IPS DF 6.9 (cell line): ENCODE measurements at regions not wholly inside any gene's neighbourhood (a gene's known extent, or its start where the extent isn't known, plus 50 kb on each side); places are given as distances from the start of the nearest gene placed in this dataset.
"Not testable (repeated sequence)": the region's sequence is repeated elsewhere in the genome, so short reads cannot be mapped to it uniquely, and the experiment has no call there.

ENCODE experiments used
- DNase-seq: peaks from one replicate; pipeline ENCODE4 v3.0.0-alpha.2; 2013; ENCODE audit warnings: low read depth, low spot score
- H3K27ac ChIP-seq: one replicate; pipeline ENCODE4 v1.5.1; 2013; ENCODE audit warnings: low read length, control low read depth
- H3K27me3 ChIP-seq: 2 replicates; pipeline ENCODE4 v1.6.1; 2013; ENCODE audit warnings: mild to moderate bottlenecking, low read length; ENCODE audit not compliant: control insufficient read depth, insufficient read depth
- H3K36me3 ChIP-seq: 2 replicates; pipeline ENCODE4 v1.6.1; 2013; ENCODE audit warnings: low read length; ENCODE audit not compliant: control insufficient read depth, insufficient read depth
- H3K4me1 ChIP-seq: 2 replicates; pipeline ENCODE4 v1.6.1; 2013; ENCODE audit warnings: low read length; ENCODE audit not compliant: control insufficient read depth, insufficient read depth
- H3K4me3 ChIP-seq: 2 replicates; pipeline ENCODE4 v1.5.1; 2013; ENCODE audit warnings: mild to moderate bottlenecking, low read length
- H3K9me3 ChIP-seq: 2 replicates; pipeline ENCODE4 v1.6.1; 2013; ENCODE audit warnings: low read length, inconsistent platforms; ENCODE audit not compliant: control insufficient read depth, insufficient read depth
- WGBS: extraction: QIAGEN DNeasy Blood & Tissue Kit; methylation state at CpG from one replicate; pipeline ENCODE4 v1.1.7; 2013; ENCODE audit warnings: mixed read lengths, missing lambda C conversion rate; ENCODE audit not compliant: insufficient read length, insufficient coverage; 5-methylcytosine and 5-hydroxymethylcytosine counted together

- Histone ChIP-seq H3K36me3 (no peaks in the 10 kb centered on the region), H3K4me3 (no peak overlapping the region), H3K27ac (no peak overlapping the region), H3K9me3 (no peaks in the 10 kb centered on the region), H3K4me1 (0 out of 2 replicates have a peak, but pooled peaks cover 1% of the 10 kb centered on the region), H3K27me3 (no peaks in the 10 kb centered on the region)
- DNase-seq: no peak
- WGBS: no CpG with 5 or more reads among the region's 5 CpGs
Observed at GRCh38 chr5:6243706-6244338, 134.5 kb downstream of the MED10 start.

DNA sequence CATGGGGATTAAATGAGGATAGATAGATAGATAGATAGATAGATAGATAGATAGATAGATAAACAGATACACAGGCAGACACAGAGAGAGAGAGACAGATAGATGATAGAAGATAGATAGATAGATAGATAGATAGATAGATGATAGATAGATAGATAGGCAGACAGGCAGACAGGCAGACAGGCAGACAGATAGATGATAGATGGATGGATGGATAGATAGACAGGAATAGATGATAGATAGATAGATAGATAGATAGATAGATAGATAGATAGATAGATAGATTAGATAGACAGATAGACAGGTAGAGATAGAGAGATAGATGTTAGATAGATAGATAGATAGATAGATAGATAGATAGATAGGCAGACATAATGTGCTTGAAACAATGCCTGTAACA, 137.3 kb downstream of the MED10 start:
- not testable (repeated sequence) for H3K27me3 ChIP-seq, H3K4me1 ChIP-seq, H3K4me3 ChIP-seq

DNA sequence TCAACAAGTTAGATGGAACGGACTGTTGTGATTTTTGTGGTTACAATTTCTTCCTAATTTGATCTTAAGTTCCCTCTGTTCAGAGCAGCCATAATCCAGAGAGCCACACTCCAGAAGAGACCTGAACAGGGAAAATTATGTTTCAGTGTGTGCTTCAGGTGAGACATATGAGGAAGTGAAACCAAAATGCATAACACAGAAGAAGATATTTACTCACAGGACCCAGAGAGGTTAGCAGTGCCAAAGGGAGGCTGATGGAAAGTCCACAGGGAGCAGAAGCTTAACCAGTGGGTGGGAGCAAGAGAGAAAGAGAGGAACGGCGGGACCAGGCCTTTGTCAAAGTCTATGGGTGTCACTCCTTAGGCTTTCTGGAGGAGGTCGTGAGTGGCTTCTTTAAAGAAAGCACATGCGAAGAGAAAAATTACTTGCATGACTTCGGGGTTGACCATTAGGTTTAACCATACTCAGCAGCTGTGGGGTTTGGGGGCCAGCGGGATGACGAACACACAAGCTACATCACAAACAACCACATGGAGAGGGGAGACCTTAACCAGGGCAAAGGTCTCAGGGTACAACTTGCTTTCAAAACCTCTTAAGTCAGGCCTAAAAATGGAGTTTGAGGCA, 141.4 kb downstream of the MED10 start:
- Histone ChIP-seq H3K36me3 (no peaks in the 10 kb centered on the region), H3K9me3 (no peaks in the 10 kb centered on the region), H3K4me1 (no peaks in the 10 kb centered on the region), H3K4me3 (no peak overlapping the region), H3K27me3 (no peaks in the 10 kb centered on the region), H3K27ac (no peak overlapping the region)
- WGBS: no CpG with 5 or more reads among the region's 8 CpGs
- no peak for DNase-seq

More for the DNA sequence above, 137.3 kb downstream of the MED10 start:
- H3K27ac ChIP-seq, H3K9me3 ChIP-seq, DNase-seq, H3K36me3 ChIP-seq: not testable (repeated sequence)

- Histone ChIP-seq H3K4me3 (no peak overlapping the region), H3K36me3 (no peaks in the 10 kb centered on the region), H3K9me3 (no peaks in the 10 kb centered on the region), H3K4me1 (no peaks in the 10 kb centered on the region), H3K27ac (no peak overlapping the region), H3K27me3 (no peaks in the 10 kb centered on the region)
- no peak for DNase-seq
- no CpG with 5 or more reads among the region's 2 CpGs for WGBS
Observed at GRCh38 chr5:6236170-6236793, 142.1 kb downstream of the MED10 start.

GRCh38 chr5:6235726-6236125, 142.6 kb downstream of the MED10 start:
- Histone ChIP-seq H3K4me3 (no peak overlapping the region), H3K9me3 (no peaks in the 10 kb centered on the region), H3K36me3 (no peaks in the 10 kb centered on the region), H3K4me1 (no peaks in the 10 kb centered on the region), H3K27ac (no peak overlapping the region), H3K27me3 (no peaks in the 10 kb centered on the region)
- DNase-seq: no peak
- WGBS: no CpG with 5 or more reads among the region's 3 CpGs

DNA sequence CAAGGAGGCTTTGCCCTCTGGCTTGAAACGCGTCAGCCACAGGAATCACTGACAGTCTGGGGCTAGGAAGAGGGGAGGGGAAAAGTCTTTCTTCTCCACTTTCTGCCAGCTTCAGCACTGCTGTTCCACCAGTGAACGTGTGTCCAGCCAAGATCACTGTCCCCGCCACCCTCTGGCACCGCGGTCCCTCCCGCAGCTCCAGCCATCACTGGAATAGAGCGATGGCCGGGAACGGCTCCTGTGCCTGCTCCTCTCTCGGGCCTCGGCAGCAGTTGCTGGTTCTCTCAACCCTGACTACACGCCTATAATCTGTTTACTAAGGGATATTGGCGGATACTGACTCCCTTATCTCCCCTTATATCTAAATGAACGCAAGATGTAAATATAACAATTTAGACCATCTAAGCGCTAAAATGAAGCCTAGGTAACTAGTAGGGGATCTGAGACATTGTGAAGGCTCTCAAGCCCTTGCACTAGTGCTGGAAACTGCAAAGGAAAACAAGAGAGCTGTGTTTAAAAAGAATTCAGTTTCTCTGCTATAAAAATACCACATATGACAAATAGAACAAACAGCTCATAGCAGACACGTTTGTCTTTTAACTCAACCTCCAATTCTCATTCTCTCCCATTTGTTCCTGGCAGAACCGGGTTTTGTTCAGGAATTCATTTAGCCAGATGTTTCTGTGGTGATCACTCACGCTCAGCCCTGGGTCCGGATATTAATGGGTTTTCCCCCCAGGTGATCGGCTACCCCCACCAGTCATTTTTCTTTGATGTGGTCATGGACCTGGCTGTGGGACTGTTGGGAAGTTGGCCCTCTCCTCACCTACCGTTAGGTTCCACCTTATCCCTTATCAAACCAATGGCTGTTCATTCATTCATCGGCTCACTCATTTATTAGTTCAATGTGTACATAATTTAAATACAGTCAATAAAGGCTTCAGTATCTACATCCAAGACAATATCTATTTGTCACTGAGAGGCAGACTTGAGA, 149.8 kb downstream of the MED10 start:
- no peaks in the 10 kb centered on the region for H3K27me3 ChIP-seq
- WGBS: no CpG with 5 or more reads among the region's 23 CpGs
- H3K27ac ChIP-seq: no peak overlapping the region
- DNase-seq: no peak
- no peaks in the 10 kb centered on the region for H3K4me1 ChIP-seq
- H3K4me3 ChIP-seq: no peak overlapping the region
- H3K9me3 ChIP-seq: no peaks in the 10 kb centered on the region
- H3K36me3 ChIP-seq: no peaks in the 10 kb centered on the region

GRCh38 chr5:6225121-6225607, 153.2 kb downstream of the MED10 start:
- WGBS: no CpG with 5 or more reads among the region's 7 CpGs
- no peaks in the 10 kb centered on the region for H3K27me3 ChIP-seq
- no peak overlapping the region for H3K4me3 ChIP-seq
- H3K27ac ChIP-seq: no peak overlapping the region
- H3K4me1 ChIP-seq: no peaks in the 10 kb centered on the region
- H3K36me3 ChIP-seq: no peaks in the 10 kb centered on the region
- no peak for DNase-seq
- H3K9me3 ChIP-seq: no peaks in the 10 kb centered on the region

DNA sequence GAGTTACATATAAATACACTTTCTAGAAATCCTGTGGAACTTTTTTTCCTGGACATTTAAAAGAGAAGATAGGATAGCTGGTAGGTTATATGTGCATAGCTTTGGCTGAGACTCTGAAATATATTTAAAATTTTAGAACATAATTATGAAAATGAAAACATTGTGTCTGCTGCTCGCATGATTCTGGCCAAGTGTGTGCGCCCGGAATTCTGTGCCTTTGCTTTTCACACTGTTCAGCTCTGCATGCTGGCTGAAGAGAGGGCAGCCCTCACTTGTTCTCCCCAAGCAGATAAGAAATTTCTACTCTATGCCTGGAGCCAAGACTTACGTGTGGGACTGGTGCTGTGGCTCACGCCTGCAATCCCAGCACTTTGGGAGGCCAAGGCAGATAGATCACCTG, 153.9 kb downstream of the MED10 start:
- no peak for DNase-seq
- Histone ChIP-seq H3K4me1 (no peaks in the 10 kb centered on the region), H3K27me3 (no peaks in the 10 kb centered on the region), H3K9me3 (no peaks in the 10 kb centered on the region), H3K4me3 (no peak overlapping the region), H3K27ac (no peak overlapping the region), H3K36me3 (no peaks in the 10 kb centered on the region)
- WGBS: no CpG with 5 or more reads among the region's 5 CpGs

DNA sequence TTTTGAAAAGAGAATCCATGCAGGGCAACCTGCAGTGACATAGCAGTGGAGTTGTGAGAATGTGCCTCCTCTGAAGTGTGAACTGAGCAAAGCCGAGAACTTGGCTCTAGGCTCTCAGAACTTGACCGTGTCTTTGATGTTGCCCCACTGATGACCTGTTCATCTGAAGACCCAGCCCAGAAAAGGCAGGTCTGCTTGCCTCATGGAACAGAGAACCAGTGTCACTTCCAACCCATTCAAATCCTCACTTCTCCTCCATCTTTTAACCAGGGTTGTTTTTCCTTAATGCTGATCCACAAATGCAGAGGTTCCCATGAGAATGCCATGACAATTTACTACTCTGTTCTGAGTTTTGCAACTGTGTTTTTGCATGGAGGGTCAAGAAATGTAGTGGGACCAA, 155.4 kb downstream of the MED10 start:
- DNase-seq: no peak
- no CpG with 5 or more reads among the region's 2 CpGs for WGBS

GRCh38 chr5:6222121-6222520, 156.2 kb downstream of the MED10 start:
- no peak for DNase-seq
- no peak overlapping the region for H3K4me3 ChIP-seq
- H3K4me1 ChIP-seq: no peaks in the 10 kb centered on the region
- H3K9me3 ChIP-seq: no peaks in the 10 kb centered on the region
- no CpG with 5 or more reads among the region's 7 CpGs for WGBS
- no peak overlapping the region for H3K27ac ChIP-seq
- H3K27me3 ChIP-seq: no peaks in the 10 kb centered on the region
- no peaks in the 10 kb centered on the region for H3K36me3 ChIP-seq

More for the DNA sequence above, 155.4 kb downstream of the MED10 start:
- Histone ChIP-seq H3K9me3 (no peaks in the 10 kb centered on the region), H3K36me3 (no peaks in the 10 kb centered on the region), H3K27ac (no peak overlapping the region), H3K4me3 (no peak overlapping the region), H3K27me3 (no peaks in the 10 kb centered on the region), H3K4me1 (no peaks in the 10 kb centered on the region)
